Prostate gland (tissue), 2 donors: ENCODE measurements at regions not wholly inside any gene's neighbourhood (a gene's known extent, or its start where the extent isn't known, plus 50 kb on each side); places are given as distances from the start of the nearest gene placed in this dataset.
"Not testable (repeated sequence)": the region's sequence is repeated elsewhere in the genome, so short reads cannot be mapped to it uniquely, and the experiment has no call there.

ENCODE experiments used
- DNase-seq: peaks from one replicate; pipeline ENCODE4 v3.0.0-alpha.2; 2019; ENCODE audit warnings: low spot score
- H3K27ac ChIP-seq, 2 donors: fragments of 200-600 bp; sonication (generic); 2 replicates each; pipeline ENCODE4 v1.5.1; 2017 to 2019
- H3K27me3 ChIP-seq: fragments of 200-600 bp; sonication (generic); replicated peaks from 2 replicates; pipeline ENCODE4 v1.5.1; 2019; ENCODE audit not compliant: insufficient read depth
- H3K36me3 ChIP-seq, 2 donors: fragments of 200-600 bp; sonication (generic); 1 replicate in 1 of 2; 2 replicates in 1 of 2; pipeline versions ENCODE4 v1.5.1 to v1.8.1; 2017 to 2019
- H3K4me1 ChIP-seq: fragments of 200-600 bp; sonication (generic); replicated peaks from 2 replicates; pipeline ENCODE4 v1.5.1; 2019
- H3K4me3 ChIP-seq, 2 donors: fragments of 200-600 bp; sonication (generic); 2 replicates each; pipeline ENCODE4 v1.5.1; 2017 to 2019
- H3K9me3 ChIP-seq: fragments of 200-600 bp; sonication (generic); 2 replicates; pipeline ENCODE4 v1.5.1; 2017
- CTCF ChIP-seq, 4 experiments: fragments of 200-600 bp in 2 of 4; fragments of 450-650 bp in 2 of 4; sonication (generic) in 2 of 4; IDR thresholded peaks; 1 replicate in 3 of 4; 2 replicates in 1 of 4; pipeline ENCODE4 v1.5.1; 2016 to 2019; ENCODE audit warnings: antibody characterized with exemption in 4 of 4, mild to moderate bottlenecking in 2 of 4, moderate library complexity in 2 of 4
- POLR2A ChIP-seq: fragments of 450-650 bp; IDR thresholded peaks from one replicate; pipeline ENCODE4 v1.6.1; 2016; ENCODE audit warnings: antibody characterized with exemption, mild to moderate bottlenecking
- POLR2AphosphoS5 ChIP-seq: sonication (generic); formaldehyde crosslinking; IDR thresholded peaks from one replicate; pipeline ENCODE4 v1.6.1; 2017; ENCODE audit warnings: antibody characterized with exemption
- WGBS: methylation state at CpG from one replicate; pipeline ENCODE4 v1.1.5; 2018; 5-methylcytosine and 5-hydroxymethylcytosine counted together
- intact Hi-C: fragments of 100-400 bp; cut with DNase I; formaldehyde crosslinking; loops from one replicate; pipeline ENCODE4 v1.14.2; 2022

GRCh38 chr2:124978597-124978996 is 953.5 kb downstream of the CNTNAP5 start:
- Histone ChIP-seq H3K9me3 (no peaks in the 10 kb centered on the region), H3K4me1 (no peaks in the 10 kb centered on the region), H3K27me3 (no peaks in the 10 kb centered on the region), H3K36me3 (no peaks in the 10 kb centered on the region), H3K27ac (no peak overlapping the region), H3K4me3 (no peak overlapping the region)
- TF ChIP-seq CTCF (IDR thresholded peaks at IDR 0.05) (no peak), POLR2A (no peak), POLR2AphosphoS5 (no peak)
- 35% methylated on average over 3 of the region's 3 CpGs for WGBS
- intact Hi-C loops = no loop called here
- no peak for DNase-seq

GRCh38 chr2:124983595-124983994 is 958.5 kb downstream of the CNTNAP5 start:
- DNase-seq = no peak
- intact Hi-C loops = no loop called here
- Histone ChIP-seq H3K9me3 (no peaks in the 10 kb centered on the region), H3K4me1 (no peaks in the 10 kb centered on the region), H3K4me3 (no peak overlapping the region), H3K27me3 (no peaks in the 10 kb centered on the region), H3K36me3 (no peaks in the 10 kb centered on the region), H3K27ac (no peak overlapping the region)
- TF ChIP-seq CTCF (IDR thresholded peaks at IDR 0.05) = no peak
- TF ChIP-seq POLR2AphosphoS5 = no peak
- no peak for TF ChIP-seq POLR2A

GRCh38 chr2:124985270-124985669 is 960.2 kb downstream of the CNTNAP5 start:
- Histone ChIP-seq H3K27me3 (no peaks in the 10 kb centered on the region), H3K27ac (no peak overlapping the region), H3K4me1 (no peaks in the 10 kb centered on the region), H3K36me3 (no peaks in the 10 kb centered on the region), H3K4me3 (no peak overlapping the region), H3K9me3 (no peaks in the 10 kb centered on the region)
- intact Hi-C loops = no loop called here
- TF ChIP-seq CTCF (IDR thresholded peaks at IDR 0.05) (no peak), POLR2AphosphoS5 (no peak), POLR2A (no peak)
- no peak for DNase-seq
- 89% methylated on average over 2 of the region's 2 CpGs for WGBS

GRCh38 chr2:124986136-124986535 is 961.0 kb downstream of the CNTNAP5 start:
- 88% methylated on average over 4 of the region's 4 CpGs for WGBS
- no peak for DNase-seq
- Histone ChIP-seq H3K36me3 (no peaks in the 10 kb centered on the region), H3K4me3 (no peak overlapping the region), H3K27ac (no peak overlapping the region), H3K27me3 (no peaks in the 10 kb centered on the region), H3K9me3 (no peaks in the 10 kb centered on the region), H3K4me1 (no peaks in the 10 kb centered on the region)
- intact Hi-C loops = no loop called here
- TF ChIP-seq CTCF (IDR thresholded peaks at IDR 0.05) = no peak
- TF ChIP-seq POLR2AphosphoS5 = no peak
- TF ChIP-seq POLR2A = no peak

GRCh38 chr2:124986870-124987269 is 961.8 kb downstream of the CNTNAP5 start:
- H3K27ac ChIP-seq, intact Hi-C loops, H3K27me3 ChIP-seq, H3K36me3 ChIP-seq, DNase-seq, H3K4me1 ChIP-seq, H3K4me3 ChIP-seq, H3K9me3 ChIP-seq: not testable (repeated sequence)
- 92% methylated on average over 11 of the region's 11 CpGs for WGBS

- DNase-seq, H3K36me3 ChIP-seq, intact Hi-C loops, H3K27ac ChIP-seq, H3K27me3 ChIP-seq, H3K4me3 ChIP-seq, H3K4me1 ChIP-seq, H3K9me3 ChIP-seq: not testable (repeated sequence)
- WGBS = 98% methylated on average over 28 of the region's 28 CpGs
These were observed 962.3 kb downstream of the CNTNAP5 start for GRCh38 chr2:124987436-124987835.
